HEK293 (cell line): ENCODE measurements at regions not wholly inside any gene's neighbourhood (a gene's known extent, or its start where the extent isn't known, plus 50 kb on each side); places are given as distances from the start of the nearest gene placed in this dataset.

Experiments used
- CTCF ChIA-PET: fragments of 350-600 bp; formaldehyde crosslinking; extraction: SDS; loops from one replicate; lab custom pipeline; 2021; ENCODE audit warnings: antibody characterized with exemption; lab: Yijun Ruan, JAX
- POLR2A ChIA-PET: fragments of 300-600 bp; formaldehyde crosslinking; extraction: SDS; loops from one replicate; lab custom pipeline; 2020; ENCODE audit warnings: antibody characterized with exemption, inconsistent platforms; lab: Yijun Ruan, JAX
- H3K27ac ChIP-seq: fragments of 200-500 bp; sonication (Bioruptor generic); 2 replicates; pipeline ENCODE4 v1.5.1; 2014; ENCODE audit warnings: low read depth, low read length, control low read depth, inconsistent platforms; ENCODE audit errors: extremely low read depth
- H3K36me3 ChIP-seq, 2 experiments: fragments of 200-500 bp in 1 of 2; sonication (Bioruptor generic) in 1 of 2; 1 replicate in 1 of 2; 2 replicates in 1 of 2; pipeline ENCODE4 v1.5.1; 2014 to 2017; ENCODE audit warnings: inconsistent platforms in 2 of 2, low read length in 2 of 2; ENCODE audit not compliant: control insufficient read depth in 2 of 2, insufficient read depth in 1 of 2
- H3K4me1 ChIP-seq: fragments of 200-500 bp; sonication (Bioruptor generic); 2 replicates; pipeline ENCODE4 v1.5.1; 2014; ENCODE audit warnings: mild to moderate bottlenecking, low read length, inconsistent platforms; ENCODE audit not compliant: control insufficient read depth, insufficient read depth
- H3K4me3 ChIP-seq: 2 replicates; pipeline ENCODE4 v1.5.1; 2011; ENCODE audit warnings: low read depth, mild to moderate bottlenecking, control low read depth, low read length, moderate library complexity
- H3K9me3 ChIP-seq: fragments of 200-500 bp; sonication (Bioruptor generic); 2 replicates; pipeline ENCODE4 v1.5.1; 2014; ENCODE audit warnings: low read depth, low read length, inconsistent platforms; ENCODE audit not compliant: control insufficient read depth, insufficient read depth
- OSR2 ChIP-seq: fragments of 450-650 bp; formaldehyde crosslinking; IDR thresholded peaks from 2 replicates; pipeline ENCODE4 v1.5.1; 2016; ENCODE audit warnings: missing biosample characterization, missing genetic modification characterization
- OVOL3 ChIP-seq: fragments of 450-650 bp; formaldehyde crosslinking; IDR thresholded peaks from 2 replicates; pipeline ENCODE4 v1.5.1; 2016; ENCODE audit warnings: missing biosample characterization, missing genetic modification characterization
- PRDM2 ChIP-seq: fragments of 450-650 bp; formaldehyde crosslinking; IDR thresholded peaks from 2 replicates; pipeline ENCODE4 v1.5.1; 2016; ENCODE audit warnings: missing biosample characterization, missing genetic modification characterization, borderline replicate concordance
- ZBTB10 ChIP-seq: fragments of 450-650 bp; formaldehyde crosslinking; IDR thresholded peaks from 2 replicates; pipeline ENCODE4 v1.5.1; 2016; ENCODE audit warnings: missing biosample characterization, missing genetic modification characterization
- ZFP3 ChIP-seq: fragments of 450-650 bp; formaldehyde crosslinking; IDR thresholded peaks from 2 replicates; pipeline ENCODE4 v1.5.1; 2016; ENCODE audit warnings: low read depth, missing biosample characterization, missing genetic modification characterization
- ZNF133 ChIP-seq: fragments of 450-650 bp; formaldehyde crosslinking; IDR thresholded peaks from 2 replicates; pipeline ENCODE4 v1.5.1; 2016; ENCODE audit warnings: missing biosample characterization, missing genetic modification characterization
- ZNF274 ChIP-seq, 2 experiments: fragments of 200-500 bp in 1 of 2; fragments of 450-650 bp in 1 of 2; sonication (Bioruptor generic) in 1 of 2; formaldehyde crosslinking in 1 of 2; IDR thresholded peaks; 2 replicates each; pipeline versions ENCODE4 v1.5.1 to v1.6.1; 2014 to 2016; ENCODE audit warnings: borderline replicate concordance in 1 of 2, inconsistent platforms in 1 of 2, low read length in 1 of 2, missing biosample characterization in 1 of 2, missing genetic modification characterization in 1 of 2
- ZNF350 ChIP-seq: fragments of 450-650 bp; formaldehyde crosslinking; IDR thresholded peaks from 2 replicates; pipeline ENCODE4 v1.5.0; 2017; ENCODE audit warnings: missing biosample characterization, mild to moderate bottlenecking, missing genetic modification characterization
- ZNF398 ChIP-seq: fragments of 450-650 bp; formaldehyde crosslinking; IDR thresholded peaks from 2 replicates; pipeline ENCODE4 v1.5.1; 2017; ENCODE audit warnings: missing biosample characterization, missing genetic modification characterization
- ZNF629 ChIP-seq: fragments of 450-650 bp; formaldehyde crosslinking; IDR thresholded peaks from 2 replicates; pipeline ENCODE4 v1.5.1; 2017; ENCODE audit warnings: missing biosample characterization, missing genetic modification characterization
- ZNF692 ChIP-seq: fragments of 450-650 bp; formaldehyde crosslinking; IDR thresholded peaks from 2 replicates; pipeline ENCODE4 v1.5.1; 2016; ENCODE audit warnings: missing biosample characterization, missing genetic modification characterization
- ZNF830 ChIP-seq: fragments of 450-650 bp; IDR thresholded peaks from 2 replicates; pipeline ENCODE4 v1.5.0; 2018; ENCODE audit warnings: missing biosample characterization, missing genetic modification characterization, low read depth, mild to moderate bottlenecking, moderate library complexity
- ZSCAN18 ChIP-seq: fragments of 450-650 bp; formaldehyde crosslinking; IDR thresholded peaks from 2 replicates; pipeline ENCODE4 v1.5.1; 2016; ENCODE audit warnings: missing biosample characterization, missing genetic modification characterization
- ZSCAN23 ChIP-seq: fragments of 450-650 bp; formaldehyde crosslinking; IDR thresholded peaks from 2 replicates; pipeline ENCODE4 v1.5.1; 2016; ENCODE audit warnings: missing biosample characterization, missing genetic modification characterization

GRCh38 chr13:53417601-53418000, 389.0 kb downstream of the OLFM4 start (continued):
- TF ChIP-seq ZSCAN23: no peak
- TF ChIP-seq ZNF629: no peak
- no peak for TF ChIP-seq ZNF830 (tag by site-specific recombination)
- no peak for TF ChIP-seq ZNF133 (tag by site-specific recombination)
- no peak for TF ChIP-seq ZFP3
- TF ChIP-seq OSR2 (tag by site-specific recombination): no peak

GRCh38 chr13:53422415-53422814, 393.8 kb downstream of the OLFM4 start:
- no peak overlapping the region for H3K27ac ChIP-seq
- TF ChIP-seq OVOL3 (tag by site-specific recombination) (no peak), ZNF398 (tag by site-specific recombination) (no peak), ZNF350 (no peak), PRDM2 (tag by site-specific recombination) (no peak), ZNF274 (IDR thresholded peaks at IDR 0.05; ENCODE audit: low read length) (no peak), ZNF274 (tag by site-specific recombination; IDR thresholded peaks at IDR 0.05; ENCODE audit: borderline replicate concordance) (no peak), ZSCAN18 (tag by site-specific recombination) (no peak)
- ChIA-PET CTCF (no interaction called here), POLR2A (no interaction called here)
- H3K4me3 ChIP-seq: no peak overlapping the region
- no peaks in the 10 kb centered on the region for H3K36me3 ChIP-seq
- H3K4me1 ChIP-seq: no peaks in the 10 kb centered on the region
- no peaks in the 10 kb centered on the region for H3K9me3 ChIP-seq

GRCh38 chr13:53436396-53436795, 407.8 kb downstream of the OLFM4 start:
- Histone ChIP-seq H3K4me3 (no peak overlapping the region), H3K27ac (no peak overlapping the region), H3K9me3 (no peaks in the 10 kb centered on the region), H3K4me1 (no peaks in the 10 kb centered on the region), H3K36me3 (no peaks in the 10 kb centered on the region)
- no peak for TF ChIP-seq ZBTB10 (tag by site-specific recombination)
- TF ChIP-seq ZNF692 (tag by site-specific recombination): no peak
- ChIA-PET POLR2A (no interaction called here), CTCF (no interaction called here)
